Upper lobe of left lung (tissue), 6 donors: ENCODE measurements at regions not wholly inside any gene's neighbourhood (a gene's known extent, or its start where the extent isn't known, plus 50 kb on each side); places are given as distances from the start of the nearest gene placed in this dataset.

Experiments used
- ATAC-seq, 2 donors: fragments of 200-7000 bp; cut with Tn5 transposase; one replicate each; pipeline ENCODE4 v1.9.1; 2022; ENCODE audit warnings: mild to moderate bottlenecking in 2 of 2, moderate library complexity in 2 of 2; ENCODE audit not compliant: low FRiP score in 2 of 2
- DNase-seq, 2 donors: peaks; one replicate each; pipeline ENCODE4 v3.0.0-alpha.2; 2019 to 2020
- H3K27ac ChIP-seq, 4 donors: fragments of 200-600 bp; sonication (generic); one replicate each; pipeline ENCODE4 v1.5.1; 2016 to 2019
- H3K27me3 ChIP-seq, 4 donors: fragments of 200-600 bp; sonication (generic); one replicate each; pipeline ENCODE4 v1.5.1; 2017 to 2019
- H3K36me3 ChIP-seq, 4 donors: fragments of 200-600 bp; sonication (generic); one replicate each; pipeline ENCODE4 v1.5.1; 2016 to 2019
- H3K4me1 ChIP-seq, 4 donors: fragments of 200-600 bp; sonication (generic); one replicate each; pipeline ENCODE4 v1.5.1; 2018 to 2019
- H3K4me3 ChIP-seq, 4 donors: fragments of 200-600 bp; sonication (generic); one replicate each; pipeline ENCODE4 v1.5.1; 2017 to 2019; ENCODE audit warnings: mild to moderate bottlenecking in 2 of 4, moderate library complexity in 1 of 4
- H3K9me3 ChIP-seq, 4 donors: fragments of 200-600 bp; sonication (generic); one replicate each; pipeline ENCODE4 v1.5.1; 2018 to 2019
- EP300 ChIP-seq, 4 donors: sonication (generic); formaldehyde crosslinking; IDR thresholded peaks; one replicate each; pipeline ENCODE4 v1.5.1; 2017; ENCODE audit warnings: antibody characterized with exemption in 4 of 4, control low read depth in 2 of 4
- POLR2A ChIP-seq, 4 donors: fragments of 450-650 bp; IDR thresholded peaks; one replicate each; pipeline ENCODE4 v1.5.1; 2016 to 2017; ENCODE audit warnings: antibody characterized with exemption in 4 of 4, mild to moderate bottlenecking in 2 of 4
- POLR2AphosphoS5 ChIP-seq, 2 donors: sonication (generic); formaldehyde crosslinking; IDR thresholded peaks; one replicate each; pipeline ENCODE4 v1.5.1; 2017; ENCODE audit warnings: antibody characterized with exemption in 2 of 2
- WGBS, 2 donors: methylation state at CpG; one replicate each; pipeline ENCODE4 v1.1.5; 2017 to 2018; 5-methylcytosine and 5-hydroxymethylcytosine counted together
- TF ChIP-seq, protein P1 (sequence below), 6 experiments: fragments of 450-650 bp in 4 of 6; fragments of 200-600 bp in 2 of 6; sonication (generic) in 2 of 6; IDR thresholded peaks; one replicate each; pipeline ENCODE4 v1.5.1; 2016 to 2019; ENCODE audit warnings: antibody characterized with exemption in 6 of 6
- donor health status: DM: no; HTN: no; CAD: no; lungs with moderate emphysema.
- donor health status: DM: no; HTN: yes; CAD: no; lungs with severe emphysema.

DNA sequence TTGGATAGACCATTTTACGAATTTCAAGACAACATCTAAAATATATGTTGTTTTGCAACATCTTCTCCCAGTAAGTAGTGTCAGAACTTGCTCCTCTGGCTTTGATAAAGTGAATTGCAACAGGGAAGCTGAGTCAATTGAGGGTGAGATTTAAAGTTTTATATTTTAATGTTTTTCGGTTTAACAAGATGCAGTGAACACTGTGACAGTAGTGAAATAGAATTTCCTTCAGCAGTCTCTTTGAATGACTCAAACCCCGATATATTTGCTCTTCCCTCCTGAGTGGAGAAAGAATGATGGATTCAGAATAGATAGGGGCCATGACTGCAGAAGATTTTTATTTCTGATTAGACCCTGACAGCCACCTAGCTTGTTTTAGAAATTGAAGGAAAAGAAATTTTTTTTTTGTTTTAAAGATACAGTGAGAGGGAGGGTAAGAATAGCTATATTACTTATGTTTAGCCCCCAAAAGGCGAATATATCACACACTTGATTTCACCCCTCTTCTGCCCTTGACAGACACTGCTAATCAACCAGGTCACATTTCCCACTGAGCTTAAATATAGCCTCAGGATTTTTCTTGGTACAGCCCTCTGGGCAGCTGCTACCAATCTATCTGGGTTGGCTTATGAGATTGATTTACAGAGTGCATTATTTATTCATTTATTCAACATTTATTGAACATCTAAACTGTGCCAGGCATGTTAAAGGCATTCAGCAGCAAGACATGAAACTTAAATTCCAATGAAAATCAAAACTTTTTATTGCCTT, 183.3 kb upstream of the ADAMTS9 start:
- Histone ChIP-seq H3K4me3 (no peak overlapping the region), H3K27me3 (no peaks in the 10 kb centered on the region), H3K4me1 (peaks cover 4 to 9% (median 5%) of the 10 kb centered on the region in 4 donors), H3K27ac (no peak overlapping the region), H3K36me3 (no peaks in the 10 kb centered on the region), H3K9me3 (peaks cover 0 to 3% (median 0%) of the 10 kb centered on the region in 4 donors)
- ATAC-seq (no peak), DNase-seq (no peak)
- TF ChIP-seq EP300 (IDR thresholded peaks at IDR 0.05): no peak
- TF ChIP-seq POLR2AphosphoS5 (IDR thresholded peaks at IDR 0.05): no peak
- no peak for TF ChIP-seq POLR2A (IDR thresholded peaks at IDR 0.05)
- TF ChIP-seq, protein P1, sequence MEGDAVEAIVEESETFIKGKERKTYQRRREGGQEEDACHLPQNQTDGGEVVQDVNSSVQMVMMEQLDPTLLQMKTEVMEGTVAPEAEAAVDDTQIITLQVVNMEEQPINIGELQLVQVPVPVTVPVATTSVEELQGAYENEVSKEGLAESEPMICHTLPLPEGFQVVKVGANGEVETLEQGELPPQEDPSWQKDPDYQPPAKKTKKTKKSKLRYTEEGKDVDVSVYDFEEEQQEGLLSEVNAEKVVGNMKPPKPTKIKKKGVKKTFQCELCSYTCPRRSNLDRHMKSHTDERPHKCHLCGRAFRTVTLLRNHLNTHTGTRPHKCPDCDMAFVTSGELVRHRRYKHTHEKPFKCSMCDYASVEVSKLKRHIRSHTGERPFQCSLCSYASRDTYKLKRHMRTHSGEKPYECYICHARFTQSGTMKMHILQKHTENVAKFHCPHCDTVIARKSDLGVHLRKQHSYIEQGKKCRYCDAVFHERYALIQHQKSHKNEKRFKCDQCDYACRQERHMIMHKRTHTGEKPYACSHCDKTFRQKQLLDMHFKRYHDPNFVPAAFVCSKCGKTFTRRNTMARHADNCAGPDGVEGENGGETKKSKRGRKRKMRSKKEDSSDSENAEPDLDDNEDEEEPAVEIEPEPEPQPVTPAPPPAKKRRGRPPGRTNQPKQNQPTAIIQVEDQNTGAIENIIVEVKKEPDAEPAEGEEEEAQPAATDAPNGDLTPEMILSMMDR (IDR thresholded peaks at IDR 0.05): no peak
- 81 to 89% methylated on average over 4 of the region's 4 CpGs for WGBS, 2 donors

DNA sequence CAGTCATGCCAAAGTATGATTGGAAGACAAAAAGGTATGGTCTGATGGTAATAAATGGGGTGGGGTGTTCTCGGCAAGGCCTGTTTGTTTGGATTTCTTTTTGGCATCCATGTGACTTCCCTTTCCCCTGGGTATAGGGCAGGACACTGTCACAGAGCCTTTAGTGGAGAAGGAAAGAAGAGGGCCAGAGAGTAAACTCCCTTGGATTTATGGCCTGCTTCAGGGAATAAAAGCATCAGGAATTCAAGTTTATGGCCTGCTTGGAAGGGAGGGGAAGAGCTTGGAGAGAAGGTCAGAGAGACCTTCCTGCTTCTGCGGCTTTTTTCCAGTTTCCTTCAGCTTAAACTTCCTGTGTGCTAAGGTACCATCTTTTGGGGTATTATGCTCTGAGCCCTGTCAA, 179.4 kb upstream of the ADAMTS9 start:
- Histone ChIP-seq H3K27ac (peak overlapping the region in 1 of 4 donors; percentile 14), H3K27me3 (no peaks in the 10 kb centered on the region), H3K4me1 (peaks cover 5 to 11% (median 8%) of the 10 kb centered on the region in 4 donors), H3K9me3 (peaks cover 0 to 3% (median 0%) of the 10 kb centered on the region in 4 donors), H3K4me3 (no peak overlapping the region), H3K36me3 (no peaks in the 10 kb centered on the region)
- TF ChIP-seq POLR2AphosphoS5 (IDR thresholded peaks at IDR 0.05) (no peak), EP300 (IDR thresholded peaks at IDR 0.05) (peak in 2 of 4 donors; percentile 24 to 40), POLR2A (IDR thresholded peaks at IDR 0.05) (no peak)
- TF ChIP-seq, protein P1 (IDR thresholded peaks at IDR 0.05): no peak
- 69 to 79% methylated on average over 2 of the region's 2 CpGs for WGBS, 2 donors
- DNase-seq (no peak), ATAC-seq (peak in 1 of 2 donors; percentile 11)

DNA sequence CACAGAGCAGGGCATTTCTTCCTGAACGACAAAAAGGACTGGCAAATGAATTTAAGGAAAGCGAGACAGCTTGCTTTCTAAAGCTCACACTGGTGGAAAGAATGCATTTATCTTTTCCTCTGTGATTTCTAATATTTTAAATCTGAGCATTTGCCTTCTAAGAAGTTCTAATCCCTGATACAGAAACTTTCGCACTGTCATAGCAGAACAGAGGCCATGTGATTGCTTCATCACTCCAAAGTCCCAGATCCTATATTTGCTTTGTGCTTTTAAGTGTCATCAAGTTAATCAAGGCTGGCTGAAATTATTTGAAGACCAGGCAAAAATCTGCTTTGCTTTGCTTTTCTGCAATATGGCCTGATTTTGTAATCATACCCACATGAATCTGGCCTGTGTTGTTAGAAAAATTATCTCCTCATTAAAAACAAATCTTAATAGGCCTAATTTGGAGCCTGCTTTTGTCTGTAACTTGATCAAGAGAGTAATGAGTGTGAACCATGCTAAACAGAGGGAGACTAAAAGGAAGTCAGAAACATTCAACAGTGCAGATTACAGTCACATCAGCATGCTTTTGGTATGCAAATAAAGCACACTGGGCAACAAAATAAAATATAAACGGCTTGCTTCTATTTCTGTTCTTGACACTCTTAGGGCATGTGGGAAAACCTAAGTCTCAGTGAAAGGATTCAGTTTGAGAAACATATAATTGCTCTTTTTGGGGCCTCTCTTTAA, 178.2 kb upstream of the ADAMTS9 start:
- TF ChIP-seq, protein P1 (IDR thresholded peaks at IDR 0.05): no peak
- TF ChIP-seq POLR2A (IDR thresholded peaks at IDR 0.05): no peak
- TF ChIP-seq POLR2AphosphoS5 (IDR thresholded peaks at IDR 0.05): no peak
- TF ChIP-seq EP300 (IDR thresholded peaks at IDR 0.05): no peak
- ATAC-seq: no peak

DNA sequence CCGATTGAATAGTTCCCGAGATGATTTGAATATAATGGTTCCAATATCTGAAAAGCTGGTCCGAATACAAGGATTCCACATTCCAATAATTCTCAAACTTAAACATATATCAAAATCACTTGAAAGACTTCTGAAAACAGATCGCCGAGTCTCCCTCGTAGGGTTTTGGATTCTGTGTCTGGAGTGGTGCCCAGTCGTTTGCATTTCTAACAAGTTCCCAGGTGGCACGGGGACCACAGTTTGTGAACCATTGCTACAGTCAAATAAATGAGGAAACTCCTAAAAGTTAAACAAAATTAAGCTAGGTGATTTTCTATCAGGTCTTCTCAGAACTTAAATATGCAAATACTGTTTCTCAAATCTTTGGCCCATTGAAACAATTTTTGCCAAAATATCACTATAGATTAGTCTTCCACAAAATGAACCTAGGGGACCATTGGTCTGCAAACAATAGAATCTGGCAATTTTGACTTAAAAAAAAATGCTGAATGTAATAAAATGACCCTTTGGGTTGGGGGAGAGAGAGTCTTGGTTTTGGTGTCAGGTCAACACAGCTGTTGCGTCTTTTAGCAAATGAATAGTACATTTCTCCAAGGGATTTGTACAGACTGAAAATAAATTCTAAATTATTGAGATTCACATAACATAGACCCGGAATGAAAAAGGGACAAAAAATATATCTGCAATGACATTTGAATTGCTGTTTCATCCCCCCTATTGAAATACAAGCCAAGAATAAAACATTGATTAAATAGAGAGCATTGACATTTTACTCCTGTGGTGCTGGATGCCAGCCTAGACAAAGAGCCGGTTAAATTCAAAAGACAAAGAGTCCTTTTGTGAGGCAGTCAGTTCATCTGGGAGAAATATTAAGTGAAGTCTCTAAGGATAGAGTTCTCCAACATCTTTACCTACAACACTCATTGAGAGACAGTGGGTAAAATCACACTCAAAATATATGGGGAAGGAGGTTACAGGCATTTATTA, 175.7 kb upstream of the ADAMTS9 start:
- no peak for TF ChIP-seq POLR2AphosphoS5 (IDR thresholded peaks at IDR 0.05)
- TF ChIP-seq, protein P1 (IDR thresholded peaks at IDR 0.05): no peak
- no peak for TF ChIP-seq EP300 (IDR thresholded peaks at IDR 0.05)
- no peak for TF ChIP-seq POLR2A (IDR thresholded peaks at IDR 0.05)
- no peak overlapping the region for H3K4me3 ChIP-seq
- H3K27me3 ChIP-seq: no peaks in the 10 kb centered on the region
- WGBS, 2 donors: 93 to 94% methylated on average over 11 of the region's 11 CpGs
- DNase-seq (no peak), ATAC-seq (no peak)
- no peak overlapping the region for H3K27ac ChIP-seq
- H3K9me3 ChIP-seq: no peaks in the 10 kb centered on the region
- no peaks in the 10 kb centered on the region for H3K36me3 ChIP-seq
- H3K4me1 ChIP-seq: peaks cover 5 to 11% (median 8%) of the 10 kb centered on the region in 4 donors

More for the DNA sequence above, 178.2 kb upstream of the ADAMTS9 start:
- Histone ChIP-seq H3K36me3 (no peaks in the 10 kb centered on the region), H3K4me1 (peaks cover 5 to 11% (median 8%) of the 10 kb centered on the region in 4 donors), H3K4me3 (no peak overlapping the region), H3K27ac (no peak overlapping the region), H3K27me3 (no peaks in the 10 kb centered on the region), H3K9me3 (peaks cover 0 to 3% (median 0%) of the 10 kb centered on the region in 4 donors)
- DNase-seq: no peak
- 63 to 64% methylated on average over 4 of the region's 4 CpGs for WGBS, 2 donors
